ENCODE measurements at regions not wholly inside any gene's neighbourhood (a gene's known extent, or its start where the extent isn't known, plus 50 kb on each side); places are given as distances from the start of the nearest gene placed in this dataset.

- no peaks in the 10 kb centered on the region for H3K27me3 Mint-ChIP-seq (ENCODE audit: low read depth)
- H3K27ac Mint-ChIP-seq = no peak overlapping the region
- H3K36me3 Mint-ChIP-seq = no peaks in the 10 kb centered on the region
- H3K4me1 Mint-ChIP-seq = peaks cover 6% of the 10 kb centered on the region
- DNase-seq (ENCODE audit: low spot score in 2 of 2, unreplicated experiment in 2 of 2) = no peak
- no peak overlapping the region for H3K4me3 Mint-ChIP-seq
- peaks cover 32% of the 10 kb centered on the region for H3K9me3 Mint-ChIP-seq
- no peak for TF ChIP-seq CTCF (IDR thresholded peaks at IDR 0.05; ENCODE audit: unreplicated experiment)
Observed at GRCh38 chr10:64738462-64738861, 1217.3 kb downstream of the REEP3 start.

GRCh38 chr10:64745565-64745964 lies 1224.4 kb downstream of the REEP3 start:
- no peak for TF ChIP-seq CTCF (IDR thresholded peaks at IDR 0.05; ENCODE audit: unreplicated experiment)
- Mint-ChIP-seq H3K27ac (no peak overlapping the region), H3K9me3 (peaks cover 30% of the 10 kb centered on the region), H3K4me3 (no peak overlapping the region), H3K36me3 (no peaks in the 10 kb centered on the region), H3K27me3 (ENCODE audit: low read depth) (no peaks in the 10 kb centered on the region), H3K4me1 (no peaks in the 10 kb centered on the region)
- no peak for DNase-seq (ENCODE audit: low spot score in 2 of 2, unreplicated experiment in 2 of 2)

- H3K4me1 Mint-ChIP-seq = no peaks in the 10 kb centered on the region
- no peak for TF ChIP-seq CTCF (IDR thresholded peaks at IDR 0.05; ENCODE audit: unreplicated experiment)
- no peak overlapping the region for H3K27ac Mint-ChIP-seq
- H3K4me3 Mint-ChIP-seq = no peak overlapping the region
- no peak for DNase-seq (ENCODE audit: low spot score in 2 of 2, unreplicated experiment in 2 of 2)
- H3K36me3 Mint-ChIP-seq = no peaks in the 10 kb centered on the region
- H3K9me3 Mint-ChIP-seq = no peaks in the 10 kb centered on the region
- peaks cover 2% of the 10 kb centered on the region for H3K27me3 Mint-ChIP-seq (ENCODE audit: low read depth)
Observed at GRCh38 chr10:64750672-64751071, 1229.5 kb downstream of the REEP3 start.

GRCh38 chr10:64753516-64753915 lies 1232.3 kb downstream of the REEP3 start:
- H3K9me3 Mint-ChIP-seq = no peaks in the 10 kb centered on the region
- no peaks in the 10 kb centered on the region for H3K4me1 Mint-ChIP-seq
- no peaks in the 10 kb centered on the region for H3K36me3 Mint-ChIP-seq
- TF ChIP-seq CTCF (IDR thresholded peaks at IDR 0.05; ENCODE audit: unreplicated experiment) = no peak
- H3K27me3 Mint-ChIP-seq (ENCODE audit: low read depth) = peaks cover 2% of the 10 kb centered on the region
- no peak overlapping the region for H3K27ac Mint-ChIP-seq
- DNase-seq (ENCODE audit: low spot score in 2 of 2, unreplicated experiment in 2 of 2) = no peak
- no peak overlapping the region for H3K4me3 Mint-ChIP-seq

- Mint-ChIP-seq H3K9me3 (no peaks in the 10 kb centered on the region), H3K4me1 (no peaks in the 10 kb centered on the region), H3K27me3 (ENCODE audit: low read depth) (no peaks in the 10 kb centered on the region), H3K27ac (no peak overlapping the region), H3K36me3 (no peaks in the 10 kb centered on the region), H3K4me3 (no peak overlapping the region)
- DNase-seq (ENCODE audit: low spot score in 2 of 2, unreplicated experiment in 2 of 2) = no peak
- TF ChIP-seq CTCF (IDR thresholded peaks at IDR 0.05; ENCODE audit: unreplicated experiment) = no peak
Observed at GRCh38 chr10:64760371-64760770, 1239.2 kb downstream of the REEP3 start.

- H3K4me3 Mint-ChIP-seq = no peak overlapping the region
- no peak for TF ChIP-seq CTCF (IDR thresholded peaks at IDR 0.05; ENCODE audit: unreplicated experiment)
- H3K27ac Mint-ChIP-seq = no peak overlapping the region
- H3K27me3 Mint-ChIP-seq (ENCODE audit: low read depth) = no peaks in the 10 kb centered on the region
- no peak for DNase-seq (ENCODE audit: low spot score in 2 of 2, unreplicated experiment in 2 of 2)
- no peaks in the 10 kb centered on the region for H3K9me3 Mint-ChIP-seq
- no peaks in the 10 kb centered on the region for H3K36me3 Mint-ChIP-seq
- no peaks in the 10 kb centered on the region for H3K4me1 Mint-ChIP-seq
Observed at GRCh38 chr10:64762861-64763260, 1241.7 kb downstream of the REEP3 start.

Data from mesothelial cell of epicardium (in vitro differentiated cells).